H54 (cell line): ENCODE measurements at regions not wholly inside any gene's neighbourhood (a gene's known extent, or its start where the extent isn't known, plus 50 kb on each side); places are given as distances from the start of the nearest gene placed in this dataset.

ENCODE experiments used
- DNase-seq: peaks from one replicate; pipeline ENCODE4 v3.0.0; 2011; ENCODE audit warnings: low spot score, mixed read lengths; ENCODE audit not compliant: insufficient read length
- FAIRE-seq: peaks from 3 replicates; lab custom pipeline; 2011; peaks lifted over from hg19 to GRCh38; lab: Jason Lieb, UNC
- POLR2A ChIP-seq: IDR thresholded peaks from 2 replicates; pipeline ENCODE4 v1.6.1; 2011; ENCODE audit warnings: low read depth, mild to moderate bottlenecking, low read length

DNA sequence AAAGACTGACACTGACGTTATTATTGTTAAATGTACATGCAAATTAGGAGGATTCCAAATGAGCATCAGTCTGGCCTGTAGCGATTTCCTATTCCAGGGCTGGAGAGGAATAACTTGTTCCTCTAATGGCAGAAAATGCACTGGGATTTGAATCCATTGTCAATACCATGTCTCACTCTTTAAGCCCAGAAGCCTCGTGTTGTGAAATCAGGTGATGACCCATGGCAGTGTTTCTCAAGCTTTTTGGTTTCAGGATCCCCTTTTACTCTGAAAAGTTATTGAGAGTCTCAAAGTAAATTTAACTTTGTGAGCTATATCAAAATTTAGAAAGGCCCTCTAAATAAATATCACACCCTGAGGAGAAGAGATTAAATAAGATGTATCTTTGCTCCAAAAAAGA, 279.2 kb downstream of the GALR1 start:
- TF ChIP-seq POLR2A, result no peak
- DNase-seq, result no peak
- no peak for FAIRE-seq

GRCh38 chr18:77529492-77530176, 280.0 kb downstream of the GALR1 start:
- no peak for TF ChIP-seq POLR2A
- FAIRE-seq, result no peak
- DNase-seq, result no peak

DNA sequence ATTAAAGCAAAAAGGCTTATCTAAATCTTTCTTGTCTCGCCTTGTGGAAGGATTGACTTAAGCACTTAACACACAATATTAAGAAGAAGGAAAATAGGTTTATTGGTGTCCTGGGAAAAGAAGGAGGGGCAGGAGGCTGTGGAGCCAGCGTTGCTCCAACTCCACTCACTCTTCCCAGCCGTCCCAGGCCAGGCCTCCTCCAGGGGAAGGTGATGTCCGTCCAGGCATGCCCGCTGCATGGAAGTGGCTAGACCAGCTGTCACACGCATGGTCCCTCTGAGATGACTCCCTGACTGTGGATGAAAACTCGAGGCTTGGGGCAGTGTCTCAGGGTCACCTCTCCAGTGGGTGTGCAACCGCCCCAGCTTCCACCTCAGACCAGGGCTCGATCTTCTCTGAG, 281.1 kb downstream of the GALR1 start:
- DNase-seq (no peak), FAIRE-seq (no peak)
- TF ChIP-seq POLR2A, result no peak

GRCh38 chr18:77539860-77540259, 290.2 kb downstream of the GALR1 start:
- FAIRE-seq (no peak), DNase-seq (no peak)
- no peak for TF ChIP-seq POLR2A

GRCh38 chr18:77544792-77545191, 295.1 kb downstream of the GALR1 start:
- TF ChIP-seq POLR2A, result no peak
- no peak for FAIRE-seq

GRCh38 chr18:77547757-77548156, 298.1 kb downstream of the GALR1 start:
- DNase-seq (no peak), FAIRE-seq (no peak)
- no peak for TF ChIP-seq POLR2A

More at GRCh38 chr18:77544792-77545191, 295.1 kb downstream of the GALR1 start:
- no peak for DNase-seq

DNA sequence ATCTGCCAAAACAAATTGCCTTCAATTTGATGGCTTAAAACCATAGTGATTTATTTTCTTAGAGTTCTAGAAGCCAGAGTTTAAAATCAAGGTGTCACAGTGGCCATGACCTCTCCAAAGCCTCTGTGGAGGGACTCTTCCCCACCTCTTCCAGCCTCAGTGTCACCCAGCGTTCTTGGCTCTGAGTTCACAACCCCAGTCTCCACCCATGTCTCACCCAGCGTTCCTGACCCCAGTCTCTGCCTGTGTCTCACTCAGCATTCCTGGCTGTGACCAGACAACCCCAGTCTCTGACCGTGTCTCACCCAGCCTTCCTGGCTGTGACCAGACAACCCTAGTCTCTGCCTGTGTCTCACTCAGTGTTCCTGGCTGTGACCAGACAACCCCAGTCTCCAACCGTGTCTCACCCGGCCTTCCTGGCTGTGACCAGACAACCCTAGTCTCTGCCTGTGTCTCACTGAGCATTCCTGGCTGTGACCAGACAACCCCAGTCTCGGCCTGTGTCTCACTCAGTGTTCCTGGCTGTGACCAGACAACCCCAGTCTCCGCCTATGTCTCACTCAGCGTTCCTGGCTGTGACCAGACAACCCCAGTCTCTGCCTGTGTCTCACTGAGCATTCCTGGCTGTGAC, 299.3 kb downstream of the GALR1 start:
- DNase-seq, result no peak
- no peak for FAIRE-seq
- no peak for TF ChIP-seq POLR2A

- no peak for TF ChIP-seq POLR2A
- FAIRE-seq (no peak), DNase-seq (no peak)
These were observed 301.0 kb downstream of the GALR1 start for GRCh38 chr18:77550625-77551024.

- FAIRE-seq, result no peak
- no peak for DNase-seq
- TF ChIP-seq POLR2A, result no peak
These were observed 301.4 kb downstream of the GALR1 start for GRCh38 chr18:77551055-77551454.

- FAIRE-seq (no peak), DNase-seq (no peak)
- TF ChIP-seq POLR2A, result no peak
These were observed 303.3 kb downstream of the GALR1 start for GRCh38 chr18:77552945-77553344.

GRCh38 chr18:77554061-77554460, 304.4 kb downstream of the GALR1 start:
- TF ChIP-seq POLR2A, result no peak
- no peak for FAIRE-seq
- DNase-seq, result no peak

DNA sequence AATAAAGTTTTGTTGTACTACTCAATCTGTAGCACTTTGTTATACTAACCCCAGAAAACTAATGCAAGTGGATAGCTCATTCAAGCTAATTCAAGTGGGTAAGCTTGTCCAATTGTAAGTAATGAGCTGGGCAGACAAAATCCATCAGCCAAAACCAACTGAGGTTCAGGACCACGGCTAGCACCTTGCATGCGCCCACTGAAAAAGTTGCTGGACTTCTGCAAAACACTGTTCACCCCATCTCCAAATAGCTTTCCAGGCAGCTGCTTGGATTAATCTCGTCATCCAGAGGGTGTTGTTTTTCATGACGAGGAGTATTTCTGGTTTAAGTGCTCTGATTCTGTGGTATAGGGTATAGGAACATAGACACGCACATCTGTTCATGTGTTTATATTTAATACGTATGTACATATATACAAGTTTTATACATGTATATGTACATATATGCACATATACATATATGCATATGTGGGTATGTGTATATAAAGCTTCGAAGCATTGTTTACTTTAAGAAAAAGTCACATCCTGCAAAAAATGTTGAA, 307.5 kb downstream of the GALR1 start:
- DNase-seq (no peak), FAIRE-seq (no peak)
- no peak for TF ChIP-seq POLR2A

GRCh38 chr18:77559274-77559910, 309.7 kb downstream of the GALR1 start:
- DNase-seq, result no peak
- FAIRE-seq, result no peak
- no peak for TF ChIP-seq POLR2A

- DNase-seq (no peak), FAIRE-seq (no peak)
- no peak for TF ChIP-seq POLR2A
These were observed 310.8 kb downstream of the GALR1 start for GRCh38 chr18:77560341-77560992.

GRCh38 chr18:77566604-77567003, 317.0 kb downstream of the GALR1 start:
- TF ChIP-seq POLR2A, result no peak

More at GRCh38 chr18:77566604-77567003, 317.0 kb downstream of the GALR1 start:
- DNase-seq (no peak), FAIRE-seq (no peak)
